ENCODE measurements at regions not wholly inside any gene's neighbourhood (a gene's known extent, or its start where the extent isn't known, plus 50 kb on each side); places are given as distances from the start of the nearest gene placed in this dataset.

GRCh38 chr7:18337048-18337809 lies 158.3 kb upstream of the HDAC9 start:
- no peaks in the 10 kb centered on the region for H3K9me3 ChIP-seq (ENCODE audit: low read depth)
- TF ChIP-seq EZH2 (IDR thresholded peaks at IDR 0.05) (no peak), EZH2phosphoT487 (IDR thresholded peaks at IDR 0.05) (no peak)
- TF ChIP-seq, protein P1, sequence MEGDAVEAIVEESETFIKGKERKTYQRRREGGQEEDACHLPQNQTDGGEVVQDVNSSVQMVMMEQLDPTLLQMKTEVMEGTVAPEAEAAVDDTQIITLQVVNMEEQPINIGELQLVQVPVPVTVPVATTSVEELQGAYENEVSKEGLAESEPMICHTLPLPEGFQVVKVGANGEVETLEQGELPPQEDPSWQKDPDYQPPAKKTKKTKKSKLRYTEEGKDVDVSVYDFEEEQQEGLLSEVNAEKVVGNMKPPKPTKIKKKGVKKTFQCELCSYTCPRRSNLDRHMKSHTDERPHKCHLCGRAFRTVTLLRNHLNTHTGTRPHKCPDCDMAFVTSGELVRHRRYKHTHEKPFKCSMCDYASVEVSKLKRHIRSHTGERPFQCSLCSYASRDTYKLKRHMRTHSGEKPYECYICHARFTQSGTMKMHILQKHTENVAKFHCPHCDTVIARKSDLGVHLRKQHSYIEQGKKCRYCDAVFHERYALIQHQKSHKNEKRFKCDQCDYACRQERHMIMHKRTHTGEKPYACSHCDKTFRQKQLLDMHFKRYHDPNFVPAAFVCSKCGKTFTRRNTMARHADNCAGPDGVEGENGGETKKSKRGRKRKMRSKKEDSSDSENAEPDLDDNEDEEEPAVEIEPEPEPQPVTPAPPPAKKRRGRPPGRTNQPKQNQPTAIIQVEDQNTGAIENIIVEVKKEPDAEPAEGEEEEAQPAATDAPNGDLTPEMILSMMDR (IDR thresholded peaks at IDR 0.05), result no peak
- H3K4me3 ChIP-seq, result no peak overlapping the region
- H3K4me3 Mint-ChIP-seq, result no peak overlapping the region
- H3K36me3 ChIP-seq, result no peaks in the 10 kb centered on the region
- no peaks in the 10 kb centered on the region for H4K20me1 ChIP-seq (ENCODE audit: low read depth)
- no peak overlapping the region for H3K27ac ChIP-seq
- DNase-seq (ENCODE audit: low spot score), result no peak
- no peaks in the 10 kb centered on the region for H3K79me2 ChIP-seq (ENCODE audit: low read depth)
- H3K27me3 Mint-ChIP-seq (ENCODE audit: insufficient read depth, low read depth), result no peaks in the 10 kb centered on the region
- H2AFZ ChIP-seq (replicated peaks), result no peak overlapping the region
- no peaks in the 10 kb centered on the region for H3K27me3 ChIP-seq
- H3K9ac ChIP-seq, result no peak overlapping the region
- no peak overlapping the region for H3K27ac Mint-ChIP-seq
- H3K4me1 Mint-ChIP-seq, result no peaks in the 10 kb centered on the region
- no peaks in the 10 kb centered on the region for H3K4me1 ChIP-seq
- H3K4me2 ChIP-seq, result no peak overlapping the region
- no peaks in the 10 kb centered on the region for H3F3A ChIP-seq (ENCODE audit: low read depth)
- no peaks in the 10 kb centered on the region for H3K36me3 Mint-ChIP-seq
- peaks cover 9% of the 10 kb centered on the region for H3K9me3 Mint-ChIP-seq

GRCh38 chr7:18338910-18339523 lies 156.5 kb upstream of the HDAC9 start:
- TF ChIP-seq EZH2phosphoT487 (IDR thresholded peaks at IDR 0.05) (no peak), EZH2 (IDR thresholded peaks at IDR 0.05) (no peak)
- TF ChIP-seq, protein P1 (IDR thresholded peaks at IDR 0.05), result no peak
- Histone ChIP-seq H3K36me3 (no peaks in the 10 kb centered on the region), H3K27me3 (no peaks in the 10 kb centered on the region), H3K9me3 (ENCODE audit: low read depth) (no peaks in the 10 kb centered on the region), H3K27ac (no peak overlapping the region), H3K9ac (no peak overlapping the region), H3K79me2 (ENCODE audit: low read depth) (no peaks in the 10 kb centered on the region), H3F3A (ENCODE audit: low read depth) (no peaks in the 10 kb centered on the region), H2AFZ (replicated peaks) (no peak overlapping the region), H3K4me3 (no peak overlapping the region), H4K20me1 (ENCODE audit: low read depth) (no peaks in the 10 kb centered on the region), H3K4me2 (no peak overlapping the region), H3K4me1 (no peaks in the 10 kb centered on the region)
- Mint-ChIP-seq H3K36me3 (no peaks in the 10 kb centered on the region), H3K4me1 (no peaks in the 10 kb centered on the region), H3K9me3 (peaks cover 9% of the 10 kb centered on the region), H3K4me3 (no peak overlapping the region), H3K27me3 (ENCODE audit: insufficient read depth, low read depth) (no peaks in the 10 kb centered on the region), H3K27ac (no peak overlapping the region)
- DNase-seq (ENCODE audit: low spot score), result no peak

DNA sequence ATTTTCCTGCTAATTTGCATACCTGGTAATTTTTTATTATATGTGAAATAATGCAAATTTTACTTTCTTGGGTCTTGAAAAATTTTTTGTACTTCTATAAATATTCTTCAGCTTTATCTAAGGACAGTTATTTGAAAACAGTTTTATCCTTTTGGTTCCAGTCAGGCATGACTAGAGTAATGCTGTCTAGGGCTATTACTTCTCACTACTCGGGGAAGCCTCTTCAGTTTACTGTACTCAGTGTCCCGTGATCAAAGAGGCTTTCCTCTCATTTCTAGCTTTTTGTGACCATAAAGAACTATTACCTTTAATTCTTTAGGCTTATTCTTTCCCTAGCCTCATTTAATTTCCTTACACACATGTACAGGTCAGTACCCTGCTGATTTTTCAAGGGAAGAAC lies 153.8 kb upstream of the HDAC9 start:
- Mint-ChIP-seq H3K27ac (no peak overlapping the region), H3K27me3 (ENCODE audit: insufficient read depth, low read depth) (peaks cover 3% of the 10 kb centered on the region), H3K36me3 (no peaks in the 10 kb centered on the region), H3K4me3 (no peak overlapping the region), H3K4me1 (no peaks in the 10 kb centered on the region), H3K9me3 (peaks cover 9% of the 10 kb centered on the region)
- H4K20me1 ChIP-seq (ENCODE audit: low read depth), result no peaks in the 10 kb centered on the region
- no peak for DNase-seq (ENCODE audit: low spot score)
- no peaks in the 10 kb centered on the region for H3K36me3 ChIP-seq
- H3K4me3 ChIP-seq, result no peak overlapping the region
- H2AFZ ChIP-seq (replicated peaks), result peak overlapping the region; percentile 12
- no peaks in the 10 kb centered on the region for H3K27me3 ChIP-seq
- H3K27ac ChIP-seq, result no peak overlapping the region
- no peak overlapping the region for H3K9ac ChIP-seq
- TF ChIP-seq EZH2 (IDR thresholded peaks at IDR 0.05) (no peak), EZH2phosphoT487 (IDR thresholded peaks at IDR 0.05) (no peak)
- TF ChIP-seq, protein P1 (IDR thresholded peaks at IDR 0.05), result no peak
- H3K4me1 ChIP-seq, result no peaks in the 10 kb centered on the region
- H3K79me2 ChIP-seq (ENCODE audit: low read depth), result no peaks in the 10 kb centered on the region
- H3K9me3 ChIP-seq (ENCODE audit: low read depth), result no peaks in the 10 kb centered on the region
- no peaks in the 10 kb centered on the region for H3F3A ChIP-seq (ENCODE audit: low read depth)
- H3K4me2 ChIP-seq, result no peak overlapping the region

Data from neural progenitor cell (in vitro differentiated cells).